Glomerular endothelial cell (primary cell): ENCODE measurements at regions not wholly inside any gene's neighbourhood (a gene's known extent, or its start where the extent isn't known, plus 50 kb on each side); places are given as distances from the start of the nearest gene placed in this dataset.
"Not testable (repeated sequence)": the region's sequence is repeated elsewhere in the genome, so short reads cannot be mapped to it uniquely, and the experiment has no call there.

Experiments
- DNase-seq: peaks from one replicate; pipeline ENCODE4 v3.0.0-alpha.2; 2011; ENCODE audit warnings: low read depth, low spot score; ENCODE audit errors: extremely low read depth

- DNase-seq = no peak
Observed at GRCh38 chr2:82498777-82499443, 1960.2 kb downstream of the SUCLG1 start.

GRCh38 chr2:82494739-82495138 is 1964.3 kb downstream of the SUCLG1 start:
- no peak for DNase-seq

- DNase-seq = no peak
Observed at GRCh38 chr2:82491591-82491990, 1967.5 kb downstream of the SUCLG1 start.

GRCh38 chr2:82487354-82487753 is 1971.7 kb downstream of the SUCLG1 start:
- DNase-seq = no peak

- no peak for DNase-seq
Observed at GRCh38 chr2:82485701-82486100, 1973.4 kb downstream of the SUCLG1 start.

GRCh38 chr2:82481207-82481606 is 1977.9 kb downstream of the SUCLG1 start:
- DNase-seq = no peak

- DNase-seq = no peak
Observed at GRCh38 chr2:82478641-82479040, 1980.4 kb downstream of the SUCLG1 start.

GRCh38 chr2:82476094-82476493 is 1983.0 kb downstream of the SUCLG1 start:
- DNase-seq = no peak

- DNase-seq = no peak
Observed at GRCh38 chr2:82428251-82428650, 2030.8 kb downstream of the SUCLG1 start.

- DNase-seq = no peak
Observed at GRCh38 chr2:82412021-82412420, 2047.1 kb downstream of the SUCLG1 start.

GRCh38 chr2:82411071-82411470 is 2048.0 kb downstream of the SUCLG1 start:
- DNase-seq = no peak

- DNase-seq = no peak
Observed at GRCh38 chr2:82395531-82395930, 2063.5 kb downstream of the SUCLG1 start.

- no peak for DNase-seq
Observed at GRCh38 chr2:82391386-82391785, 2067.7 kb downstream of the SUCLG1 start.

GRCh38 chr2:82355622-82356021 is 2051.1 kb upstream of the LRRTM1 start:
- DNase-seq = no peak

GRCh38 chr2:82345910-82346309 is 2041.4 kb upstream of the LRRTM1 start:
- DNase-seq = no peak

- no peak for DNase-seq
Observed at GRCh38 chr2:82344670-82345069, 2040.1 kb upstream of the LRRTM1 start.

GRCh38 chr2:82342356-82342755 is 2037.8 kb upstream of the LRRTM1 start:
- no peak for DNase-seq

GRCh38 chr2:82340578-82341053 is 2036.1 kb upstream of the LRRTM1 start:
- no peak for DNase-seq

GRCh38 chr2:82339805-82340204 is 2035.3 kb upstream of the LRRTM1 start:
- no peak for DNase-seq

- DNase-seq = no peak
Observed at GRCh38 chr2:82333697-82334096, 2029.1 kb upstream of the LRRTM1 start.

GRCh38 chr2:82330155-82330554 is 2025.6 kb upstream of the LRRTM1 start:
- no peak for DNase-seq

GRCh38 chr2:82326180-82326767 is 2021.7 kb upstream of the LRRTM1 start:
- not testable (repeated sequence) for DNase-seq

GRCh38 chr2:82320296-82320695 is 2015.7 kb upstream of the LRRTM1 start:
- DNase-seq = no peak
